Prostate gland (tissue), 2 donors: ENCODE measurements at regions not wholly inside any gene's neighbourhood (a gene's known extent, or its start where the extent isn't known, plus 50 kb on each side); places are given as distances from the start of the nearest gene placed in this dataset.

Experiments
- DNase-seq: peaks from one replicate; pipeline ENCODE4 v3.0.0-alpha.2; 2019; ENCODE audit warnings: low spot score
- H3K27ac ChIP-seq, 2 donors: fragments of 200-600 bp; sonication (generic); 2 replicates each; pipeline ENCODE4 v1.5.1; 2017 to 2019
- H3K27me3 ChIP-seq: fragments of 200-600 bp; sonication (generic); replicated peaks from 2 replicates; pipeline ENCODE4 v1.5.1; 2019; ENCODE audit not compliant: insufficient read depth
- H3K36me3 ChIP-seq, 2 donors: fragments of 200-600 bp; sonication (generic); 1 replicate in 1 of 2; 2 replicates in 1 of 2; pipeline versions ENCODE4 v1.5.1 to v1.8.1; 2017 to 2019
- H3K4me1 ChIP-seq: fragments of 200-600 bp; sonication (generic); replicated peaks from 2 replicates; pipeline ENCODE4 v1.5.1; 2019
- H3K4me3 ChIP-seq, 2 donors: fragments of 200-600 bp; sonication (generic); 2 replicates each; pipeline ENCODE4 v1.5.1; 2017 to 2019
- H3K9me3 ChIP-seq: fragments of 200-600 bp; sonication (generic); 2 replicates; pipeline ENCODE4 v1.5.1; 2017
- POLR2A ChIP-seq: fragments of 450-650 bp; IDR thresholded peaks from one replicate; pipeline ENCODE4 v1.6.1; 2016; ENCODE audit warnings: antibody characterized with exemption, mild to moderate bottlenecking
- POLR2AphosphoS5 ChIP-seq: sonication (generic); formaldehyde crosslinking; IDR thresholded peaks from one replicate; pipeline ENCODE4 v1.6.1; 2017; ENCODE audit warnings: antibody characterized with exemption
- WGBS: methylation state at CpG from one replicate; pipeline ENCODE4 v1.1.5; 2018; 5-methylcytosine and 5-hydroxymethylcytosine counted together
- intact Hi-C: fragments of 100-400 bp; cut with DNase I; formaldehyde crosslinking; loops from one replicate; pipeline ENCODE4 v1.14.2; 2022
- TF ChIP-seq, protein P1 (sequence below), 4 experiments: fragments of 200-600 bp in 2 of 4; fragments of 450-650 bp in 2 of 4; sonication (generic) in 2 of 4; IDR thresholded peaks; 1 replicate in 3 of 4; 2 replicates in 1 of 4; pipeline ENCODE4 v1.5.1; 2016 to 2019; ENCODE audit warnings: antibody characterized with exemption in 4 of 4, mild to moderate bottlenecking in 2 of 4, moderate library complexity in 2 of 4

DNA sequence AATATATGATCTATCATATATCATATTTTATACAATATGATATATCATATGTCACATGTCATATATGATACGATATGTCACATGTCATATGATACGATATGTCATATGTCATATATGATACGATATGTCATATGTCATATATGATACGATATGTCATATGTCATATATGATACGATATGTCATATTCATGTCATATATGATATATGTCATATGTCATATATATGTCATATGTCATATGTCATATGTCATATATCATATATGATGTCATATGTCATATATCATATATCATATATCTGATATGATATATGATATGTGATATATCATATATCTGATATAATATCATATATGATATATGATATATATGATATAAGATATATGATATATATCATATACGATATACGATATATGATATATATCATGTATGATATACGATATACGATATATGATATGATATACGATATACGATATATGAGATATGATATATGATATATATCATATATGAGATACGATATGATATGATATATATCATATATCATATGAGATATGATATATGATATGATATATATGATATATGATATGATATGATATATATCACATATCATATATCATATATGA, 122.3 kb upstream of the USP9X start:
- no peak overlapping the region for H3K4me3 ChIP-seq
- no peak for TF ChIP-seq POLR2A
- TF ChIP-seq, protein P1, sequence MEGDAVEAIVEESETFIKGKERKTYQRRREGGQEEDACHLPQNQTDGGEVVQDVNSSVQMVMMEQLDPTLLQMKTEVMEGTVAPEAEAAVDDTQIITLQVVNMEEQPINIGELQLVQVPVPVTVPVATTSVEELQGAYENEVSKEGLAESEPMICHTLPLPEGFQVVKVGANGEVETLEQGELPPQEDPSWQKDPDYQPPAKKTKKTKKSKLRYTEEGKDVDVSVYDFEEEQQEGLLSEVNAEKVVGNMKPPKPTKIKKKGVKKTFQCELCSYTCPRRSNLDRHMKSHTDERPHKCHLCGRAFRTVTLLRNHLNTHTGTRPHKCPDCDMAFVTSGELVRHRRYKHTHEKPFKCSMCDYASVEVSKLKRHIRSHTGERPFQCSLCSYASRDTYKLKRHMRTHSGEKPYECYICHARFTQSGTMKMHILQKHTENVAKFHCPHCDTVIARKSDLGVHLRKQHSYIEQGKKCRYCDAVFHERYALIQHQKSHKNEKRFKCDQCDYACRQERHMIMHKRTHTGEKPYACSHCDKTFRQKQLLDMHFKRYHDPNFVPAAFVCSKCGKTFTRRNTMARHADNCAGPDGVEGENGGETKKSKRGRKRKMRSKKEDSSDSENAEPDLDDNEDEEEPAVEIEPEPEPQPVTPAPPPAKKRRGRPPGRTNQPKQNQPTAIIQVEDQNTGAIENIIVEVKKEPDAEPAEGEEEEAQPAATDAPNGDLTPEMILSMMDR (IDR thresholded peaks at IDR 0.05), result no peak
- no peak for TF ChIP-seq POLR2AphosphoS5
- H3K27me3 ChIP-seq, result no peaks in the 10 kb centered on the region
- no peaks in the 10 kb centered on the region for H3K9me3 ChIP-seq
- no peaks in the 10 kb centered on the region for H3K36me3 ChIP-seq
- WGBS, result 98% methylated on average over 5 of the region's 12 CpGs
- intact Hi-C loops, result no loop called here
- no peak overlapping the region for H3K27ac ChIP-seq
- no peak for DNase-seq
- H3K4me1 ChIP-seq, result no peaks in the 10 kb centered on the region

DNA sequence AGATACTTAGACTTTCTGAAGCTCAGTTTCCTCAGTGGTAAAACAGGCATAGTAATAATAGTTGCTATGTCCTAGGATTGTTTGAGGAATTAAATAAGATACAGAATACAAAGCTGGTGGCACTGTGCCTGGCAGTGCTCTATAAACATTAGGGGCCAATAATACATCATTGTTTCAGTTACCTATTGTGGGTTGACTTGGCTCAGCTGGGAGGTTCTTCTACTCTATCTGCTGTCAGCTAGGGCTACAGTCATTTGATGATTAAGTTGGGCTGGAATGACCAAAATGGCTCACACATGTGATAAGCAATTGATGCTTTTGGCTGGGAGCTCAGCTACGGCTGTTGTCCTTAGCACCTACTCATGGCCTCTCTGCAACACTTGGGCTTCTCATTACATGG, 121.2 kb upstream of the USP9X start:
- TF ChIP-seq POLR2A (no peak), POLR2AphosphoS5 (no peak)
- TF ChIP-seq, protein P1 (IDR thresholded peaks at IDR 0.05), result no peak
- H3K27me3 ChIP-seq, result no peaks in the 10 kb centered on the region
- no peaks in the 10 kb centered on the region for H3K9me3 ChIP-seq
- H3K36me3 ChIP-seq, result no peaks in the 10 kb centered on the region
- no peak overlapping the region for H3K4me3 ChIP-seq
- DNase-seq, result no peak
- intact Hi-C loops, result no loop called here
- 100% methylated on average over 1 of the region's 1 CpG for WGBS
- H3K4me1 ChIP-seq, result no peaks in the 10 kb centered on the region
- H3K27ac ChIP-seq, result no peak overlapping the region

DNA sequence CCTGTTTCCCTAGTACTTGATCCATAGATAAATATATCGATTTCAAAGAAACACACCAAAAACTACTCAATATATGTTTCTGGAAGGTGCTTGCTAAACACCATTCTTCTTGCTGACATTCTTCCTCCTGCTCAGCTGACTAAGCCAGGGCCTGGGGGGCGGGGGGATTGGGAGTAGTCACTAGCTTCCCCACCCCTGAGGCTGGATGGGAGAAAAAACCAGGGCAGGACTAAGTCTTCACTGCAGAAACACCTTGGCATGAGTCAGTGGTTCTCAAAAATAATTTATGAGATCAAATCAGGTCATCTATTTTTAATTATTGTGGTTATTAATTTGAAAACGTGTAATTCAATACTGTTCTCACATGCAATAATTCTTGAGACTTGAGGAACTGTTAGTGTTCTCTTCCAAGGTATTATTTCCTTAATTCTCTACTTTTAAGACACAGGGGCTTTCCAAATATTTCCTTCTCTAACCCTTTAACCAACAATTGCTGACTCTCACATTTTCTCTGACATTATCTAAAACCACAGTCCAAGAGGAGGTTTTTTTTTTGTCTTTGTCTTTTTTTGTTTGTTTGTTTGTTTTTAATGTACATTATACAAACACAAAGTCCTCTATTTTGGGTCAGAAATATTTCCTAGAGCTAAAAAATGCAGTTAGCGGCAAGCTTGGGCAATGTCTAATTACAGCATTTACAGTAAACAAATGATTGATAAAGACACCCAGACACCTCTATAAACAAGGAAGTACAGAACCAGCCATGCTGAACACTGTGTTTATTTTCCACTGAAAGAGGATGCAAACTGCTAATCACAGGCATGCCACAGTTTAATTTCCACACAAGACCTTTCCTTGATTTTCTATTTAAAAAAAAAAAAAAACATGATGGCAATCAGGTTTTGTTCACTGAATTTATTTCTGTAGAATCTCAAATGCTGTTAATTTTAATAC, 120.3 kb upstream of the USP9X start:
- Histone ChIP-seq H3K4me3 (no peak overlapping the region), H3K4me1 (no peaks in the 10 kb centered on the region), H3K27me3 (no peaks in the 10 kb centered on the region), H3K36me3 (no peaks in the 10 kb centered on the region), H3K9me3 (no peaks in the 10 kb centered on the region), H3K27ac (no peak overlapping the region)
- TF ChIP-seq POLR2A (no peak), POLR2AphosphoS5 (no peak)
- TF ChIP-seq, protein P1 (IDR thresholded peaks at IDR 0.05), result no peak
- 53% methylated on average over 4 of the region's 4 CpGs for WGBS
- DNase-seq, result no peak
- intact Hi-C loops, result no loop called here

DNA sequence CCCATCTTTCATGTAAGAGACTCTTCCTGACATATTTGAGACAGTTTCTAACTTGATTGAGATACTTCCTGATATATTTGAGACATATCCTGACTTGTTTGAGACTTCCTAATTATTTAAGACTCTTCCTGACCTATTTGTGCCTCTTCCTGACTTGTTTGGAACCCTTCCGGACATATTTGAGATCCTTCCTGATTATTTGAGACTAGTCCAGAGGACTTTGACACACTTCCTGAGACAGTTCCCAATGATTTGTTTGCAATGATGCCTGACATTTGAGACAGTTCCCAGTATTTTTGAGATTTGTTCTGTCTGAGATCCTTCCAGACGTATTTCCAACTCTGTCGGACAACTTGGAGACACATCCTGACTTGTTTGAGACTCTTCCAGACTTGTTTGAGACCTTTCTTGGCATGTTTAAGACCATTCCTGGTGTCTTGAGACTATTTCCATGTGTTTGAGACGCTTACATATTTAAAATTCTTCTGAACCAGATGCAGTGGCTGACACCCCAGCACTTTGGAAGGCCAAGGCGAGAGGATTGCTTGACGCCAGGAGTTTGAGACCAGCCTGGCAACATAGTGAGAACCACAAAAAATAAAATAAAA, 118.9 kb upstream of the USP9X start:
- Histone ChIP-seq H3K27ac (no peak overlapping the region), H3K36me3 (no peaks in the 10 kb centered on the region), H3K4me1 (no peaks in the 10 kb centered on the region), H3K27me3 (no peaks in the 10 kb centered on the region), H3K9me3 (no peaks in the 10 kb centered on the region), H3K4me3 (no peak overlapping the region)
- DNase-seq, result no peak
- WGBS, result 78% methylated on average over 6 of the region's 6 CpGs
- TF ChIP-seq POLR2A (no peak), POLR2AphosphoS5 (no peak)
- TF ChIP-seq, protein P1 (IDR thresholded peaks at IDR 0.05), result no peak
- intact Hi-C loops, result no loop called here
